ENCODE measurements at regions not wholly inside any gene's neighbourhood (a gene's known extent, or its start where the extent isn't known, plus 50 kb on each side); places are given as distances from the start of the nearest gene placed in this dataset.
A peak's percentile ranks its signal among the peaks of the same experiment; 100 is the strongest.

DNA sequence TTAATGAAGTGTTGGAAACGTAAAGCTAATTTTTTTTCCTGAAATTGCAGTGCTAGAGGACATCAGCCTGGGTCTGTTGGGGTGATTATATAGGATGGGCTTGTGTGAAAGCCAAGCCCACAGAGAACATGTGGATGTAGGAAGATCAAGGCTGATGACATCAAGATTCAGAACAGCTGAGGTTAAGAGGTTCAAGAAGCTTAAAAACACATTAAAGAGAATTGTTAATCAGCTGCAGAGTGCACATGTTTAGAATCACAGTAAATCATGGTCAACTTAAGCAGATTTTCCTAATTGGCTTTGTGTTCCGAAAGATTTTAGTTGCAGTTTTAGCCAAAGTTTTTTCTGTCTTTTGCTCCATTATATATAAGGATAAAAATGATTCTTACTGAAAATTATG is 87.9 kb upstream of the PRICKLE1 start:
- H3K9me3 ChIP-seq (ENCODE audit: insufficient read depth, low read depth, low read length), result no peaks in the 10 kb centered on the region
- H3K9me2 ChIP-seq (replicated peaks; ENCODE audit: low read depth, low read length), result no peaks in the 10 kb centered on the region
- no peak overlapping the region for H3K4me3 ChIP-seq (ENCODE audit: low read length, poor library complexity, severe bottlenecking)
- no peaks in the 10 kb centered on the region for H3K4me1 ChIP-seq (ENCODE audit: insufficient read depth, low read length, poor library complexity, severe bottlenecking)
- no peaks in the 10 kb centered on the region for H3F3A ChIP-seq (ENCODE audit: low read depth)
- H2AFZ ChIP-seq (ENCODE audit: low read length), result no peak overlapping the region
- H3K79me2 ChIP-seq (ENCODE audit: insufficient read depth, low read length), result no peaks in the 10 kb centered on the region
- no peak overlapping the region for H3K9ac ChIP-seq (ENCODE audit: low read depth, low read length, poor library complexity, severe bottlenecking)
- H4K20me1 ChIP-seq (ENCODE audit: insufficient read depth, low read length, poor library complexity, severe bottlenecking), result no peaks in the 10 kb centered on the region
- TF ChIP-seq, protein P1, sequence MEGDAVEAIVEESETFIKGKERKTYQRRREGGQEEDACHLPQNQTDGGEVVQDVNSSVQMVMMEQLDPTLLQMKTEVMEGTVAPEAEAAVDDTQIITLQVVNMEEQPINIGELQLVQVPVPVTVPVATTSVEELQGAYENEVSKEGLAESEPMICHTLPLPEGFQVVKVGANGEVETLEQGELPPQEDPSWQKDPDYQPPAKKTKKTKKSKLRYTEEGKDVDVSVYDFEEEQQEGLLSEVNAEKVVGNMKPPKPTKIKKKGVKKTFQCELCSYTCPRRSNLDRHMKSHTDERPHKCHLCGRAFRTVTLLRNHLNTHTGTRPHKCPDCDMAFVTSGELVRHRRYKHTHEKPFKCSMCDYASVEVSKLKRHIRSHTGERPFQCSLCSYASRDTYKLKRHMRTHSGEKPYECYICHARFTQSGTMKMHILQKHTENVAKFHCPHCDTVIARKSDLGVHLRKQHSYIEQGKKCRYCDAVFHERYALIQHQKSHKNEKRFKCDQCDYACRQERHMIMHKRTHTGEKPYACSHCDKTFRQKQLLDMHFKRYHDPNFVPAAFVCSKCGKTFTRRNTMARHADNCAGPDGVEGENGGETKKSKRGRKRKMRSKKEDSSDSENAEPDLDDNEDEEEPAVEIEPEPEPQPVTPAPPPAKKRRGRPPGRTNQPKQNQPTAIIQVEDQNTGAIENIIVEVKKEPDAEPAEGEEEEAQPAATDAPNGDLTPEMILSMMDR (conservative IDR thresholded peaks at IDR 0.05; ENCODE audit: low read length), result no peak
- TF ChIP-seq EZH2phosphoT487 (IDR thresholded peaks at IDR 0.05; ENCODE audit: borderline replicate concordance), result no peak
- H3K36me3 ChIP-seq (ENCODE audit: insufficient read depth, low read length), result no peaks in the 10 kb centered on the region
- no peak overlapping the region for H3K4me2 ChIP-seq (ENCODE audit: low read depth, low read length, poor library complexity, severe bottlenecking)
- H3K27me3 ChIP-seq (ENCODE audit: insufficient read depth, low read length, poor library complexity, severe bottlenecking), result no peaks in the 10 kb centered on the region

DNA sequence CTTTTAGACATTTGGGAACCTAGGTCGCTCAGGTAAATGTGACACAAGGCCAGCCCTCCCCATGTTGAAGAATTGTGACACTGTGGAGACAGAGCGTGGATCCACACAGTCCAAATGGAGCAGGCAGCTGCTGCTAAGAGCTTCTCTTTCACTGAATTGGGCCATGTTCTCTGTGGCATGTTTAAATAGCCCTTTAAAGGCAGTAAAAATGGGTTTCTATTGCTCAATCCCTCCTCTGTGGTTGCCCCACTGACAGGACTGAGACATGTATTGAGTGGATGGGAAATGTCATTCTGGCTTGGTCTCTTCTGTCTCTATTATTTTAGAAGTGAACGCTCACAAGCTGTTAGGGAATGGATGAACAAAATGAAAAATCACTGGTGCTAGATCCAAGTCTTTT is 84.0 kb upstream of the PRICKLE1 start:
- H3K4me3 ChIP-seq (ENCODE audit: low read length, poor library complexity, severe bottlenecking), result peak overlapping the region; percentile 26
- H3K27me3 ChIP-seq (ENCODE audit: insufficient read depth, low read length, poor library complexity, severe bottlenecking), result no peaks in the 10 kb centered on the region
- no peaks in the 10 kb centered on the region for H3K9me2 ChIP-seq (replicated peaks; ENCODE audit: low read depth, low read length)
- H3K36me3 ChIP-seq (ENCODE audit: insufficient read depth, low read length), result no peaks in the 10 kb centered on the region
- no peak overlapping the region for H3K4me2 ChIP-seq (ENCODE audit: low read depth, low read length, poor library complexity, severe bottlenecking)
- H3K9me3 ChIP-seq (ENCODE audit: insufficient read depth, low read depth, low read length), result no peaks in the 10 kb centered on the region
- no peaks in the 10 kb centered on the region for H3F3A ChIP-seq (ENCODE audit: low read depth)
- no peak overlapping the region for H3K9ac ChIP-seq (ENCODE audit: low read depth, low read length, poor library complexity, severe bottlenecking)
- no peaks in the 10 kb centered on the region for H3K79me2 ChIP-seq (ENCODE audit: insufficient read depth, low read length)
- no peak for TF ChIP-seq EZH2phosphoT487 (IDR thresholded peaks at IDR 0.05; ENCODE audit: borderline replicate concordance)
- TF ChIP-seq, protein P1 (conservative IDR thresholded peaks at IDR 0.05; ENCODE audit: low read length), result no peak
- H4K20me1 ChIP-seq (ENCODE audit: insufficient read depth, low read length, poor library complexity, severe bottlenecking), result no peaks in the 10 kb centered on the region
- H3K4me1 ChIP-seq (ENCODE audit: insufficient read depth, low read length, poor library complexity, severe bottlenecking), result no peaks in the 10 kb centered on the region
- H2AFZ ChIP-seq (ENCODE audit: low read length), result no peak overlapping the region; the same call in 1 of the 2 replicates

DNA sequence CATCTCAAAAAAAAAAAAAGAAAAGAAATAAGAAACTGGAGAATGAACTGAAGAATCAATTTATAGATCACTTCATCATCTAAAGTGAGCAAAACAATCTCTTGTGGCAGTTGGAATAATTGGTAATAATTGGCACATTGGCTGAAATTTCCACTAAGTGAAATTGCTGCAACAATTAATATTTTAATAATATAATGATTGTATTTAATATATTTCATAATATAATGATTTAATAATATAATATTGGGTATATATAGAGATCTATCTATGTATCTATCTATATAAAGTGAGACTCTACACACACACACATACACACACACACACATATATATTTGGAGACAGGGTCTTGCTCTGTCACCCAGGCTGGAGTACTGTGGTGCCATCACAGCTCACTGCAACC is 81.2 kb upstream of the PRICKLE1 start:
- Histone ChIP-seq H3K4me3 (ENCODE audit: low read length, poor library complexity, severe bottlenecking) (no peak overlapping the region), H3K9ac (ENCODE audit: low read depth, low read length, poor library complexity, severe bottlenecking) (no peak overlapping the region), H3K4me1 (ENCODE audit: insufficient read depth, low read length, poor library complexity, severe bottlenecking) (no peaks in the 10 kb centered on the region), H3K36me3 (ENCODE audit: insufficient read depth, low read length) (no peaks in the 10 kb centered on the region), H3K9me2 (replicated peaks; ENCODE audit: low read depth, low read length) (no peaks in the 10 kb centered on the region), H3K4me2 (ENCODE audit: low read depth, low read length, poor library complexity, severe bottlenecking) (no peak overlapping the region), H3F3A (ENCODE audit: low read depth) (no peaks in the 10 kb centered on the region), H3K9me3 (ENCODE audit: insufficient read depth, low read depth, low read length) (no peaks in the 10 kb centered on the region), H3K79me2 (ENCODE audit: insufficient read depth, low read length) (no peaks in the 10 kb centered on the region), H4K20me1 (ENCODE audit: insufficient read depth, low read length, poor library complexity, severe bottlenecking) (no peaks in the 10 kb centered on the region), H3K27me3 (ENCODE audit: insufficient read depth, low read length, poor library complexity, severe bottlenecking) (no peaks in the 10 kb centered on the region), H2AFZ (ENCODE audit: low read length) (no peak overlapping the region)
- no peak for TF ChIP-seq EZH2phosphoT487 (IDR thresholded peaks at IDR 0.05; ENCODE audit: borderline replicate concordance)
- TF ChIP-seq, protein P1 (conservative IDR thresholded peaks at IDR 0.05; ENCODE audit: low read length), result no peak
